Smooth muscle cell (in vitro differentiated cells): ENCODE measurements at regions not wholly inside any gene's neighbourhood (a gene's known extent, or its start where the extent isn't known, plus 50 kb on each side); places are given as distances from the start of the nearest gene placed in this dataset.

ENCODE experiments used
- DNase-seq: peaks from one replicate; lab custom pipeline; 2025; ENCODE audit not compliant: unreplicated experiment; lab: John Stamatoyannopoulos, UW
- H2AFZ ChIP-seq: fragments of 200-600 bp; sonication (generic); 2 replicates; pipeline ENCODE4 v1.6.0; 2016; ENCODE audit warnings: antibody characterized with exemption, low read depth, mild to moderate bottlenecking
- H3F3A ChIP-seq: fragments of 200-600 bp; sonication (generic); 2 replicates; pipeline ENCODE4 v1.6.0; 2017; ENCODE audit warnings: antibody characterized with exemption, low read depth
- H3K27ac ChIP-seq: fragments of 200-600 bp; sonication (generic); 2 replicates; pipeline ENCODE4 v1.5.1; 2016; ENCODE audit warnings: low read depth, mild to moderate bottlenecking
- H3K27me3 ChIP-seq: fragments of 200-600 bp; sonication (generic); 2 replicates; pipeline ENCODE4 v1.6.1; 2016; ENCODE audit warnings: low read depth, mild to moderate bottlenecking
- H3K36me3 ChIP-seq: fragments of 200-600 bp; sonication (generic); 2 replicates; pipeline ENCODE4 v1.5.1; 2016; ENCODE audit warnings: low read depth
- H3K4me1 ChIP-seq: fragments of 200-600 bp; sonication (generic); 2 replicates; pipeline ENCODE4 v1.5.1; 2016; ENCODE audit warnings: low read depth
- H3K4me2 ChIP-seq: fragments of 200-600 bp; sonication (generic); 2 replicates; pipeline ENCODE4 v1.6.0; 2016; ENCODE audit warnings: mild to moderate bottlenecking
- H3K4me3 ChIP-seq: fragments of 200-600 bp; sonication (generic); 2 replicates; pipeline ENCODE4 v1.5.1; 2016; ENCODE audit warnings: mild to moderate bottlenecking
- H3K79me2 ChIP-seq: fragments of 200-600 bp; sonication (generic); 2 replicates; pipeline ENCODE4 v1.6.0; 2016; ENCODE audit warnings: low read depth, mild to moderate bottlenecking
- H3K9ac ChIP-seq: fragments of 200-600 bp; sonication (generic); 2 replicates; pipeline ENCODE4 v1.6.0; 2016; ENCODE audit warnings: low read depth
- H3K9me3 ChIP-seq: fragments of 200-600 bp; sonication (generic); replicated peaks from 2 replicates; pipeline ENCODE4 v1.5.1; 2016; ENCODE audit warnings: low read depth
- H4K20me1 ChIP-seq: fragments of 200-600 bp; sonication (generic); 2 replicates; pipeline ENCODE4 v1.6.0; 2016; ENCODE audit warnings: low read depth
- WGBS: methylation state at CpG from one replicate; pipeline ENCODE4 v1.1.7; 2016; ENCODE audit warnings: low lambda C conversion rate; 5-methylcytosine and 5-hydroxymethylcytosine counted together
- TF ChIP-seq, protein P1 (sequence below): fragments of 200-600 bp; sonication (generic); IDR thresholded peaks from 2 replicates; pipeline ENCODE4 v1.5.1; 2017; ENCODE audit warnings: borderline replicate concordance, mild to moderate bottlenecking, antibody characterized with exemption; ENCODE audit not compliant: insufficient read depth, poor library complexity, severe bottlenecking

DNA sequence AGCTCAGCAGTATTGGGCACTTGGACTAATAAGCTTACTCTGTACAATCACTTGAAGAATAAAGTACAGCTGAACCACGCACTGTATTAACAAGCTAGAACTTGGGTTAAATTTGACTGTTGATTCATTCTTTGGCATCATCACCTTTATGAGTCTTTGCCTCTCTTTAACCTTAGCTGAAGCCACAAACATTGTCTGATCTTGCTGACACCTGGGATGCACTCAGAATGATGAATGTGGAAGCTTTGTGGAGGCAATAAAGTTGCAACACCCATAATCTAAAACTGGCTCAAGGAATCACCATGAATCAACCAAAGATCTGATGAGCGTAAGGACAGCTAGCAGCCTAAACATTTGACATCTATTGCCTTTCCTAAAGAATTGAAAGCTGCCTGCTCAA, 590.6 kb upstream of the SOX9 start:
- no peak overlapping the region for H2AFZ ChIP-seq
- H3K9me3 ChIP-seq: no peaks in the 10 kb centered on the region
- H3K79me2 ChIP-seq: no peaks in the 10 kb centered on the region
- H4K20me1 ChIP-seq: no peaks in the 10 kb centered on the region
- TF ChIP-seq, protein P1, sequence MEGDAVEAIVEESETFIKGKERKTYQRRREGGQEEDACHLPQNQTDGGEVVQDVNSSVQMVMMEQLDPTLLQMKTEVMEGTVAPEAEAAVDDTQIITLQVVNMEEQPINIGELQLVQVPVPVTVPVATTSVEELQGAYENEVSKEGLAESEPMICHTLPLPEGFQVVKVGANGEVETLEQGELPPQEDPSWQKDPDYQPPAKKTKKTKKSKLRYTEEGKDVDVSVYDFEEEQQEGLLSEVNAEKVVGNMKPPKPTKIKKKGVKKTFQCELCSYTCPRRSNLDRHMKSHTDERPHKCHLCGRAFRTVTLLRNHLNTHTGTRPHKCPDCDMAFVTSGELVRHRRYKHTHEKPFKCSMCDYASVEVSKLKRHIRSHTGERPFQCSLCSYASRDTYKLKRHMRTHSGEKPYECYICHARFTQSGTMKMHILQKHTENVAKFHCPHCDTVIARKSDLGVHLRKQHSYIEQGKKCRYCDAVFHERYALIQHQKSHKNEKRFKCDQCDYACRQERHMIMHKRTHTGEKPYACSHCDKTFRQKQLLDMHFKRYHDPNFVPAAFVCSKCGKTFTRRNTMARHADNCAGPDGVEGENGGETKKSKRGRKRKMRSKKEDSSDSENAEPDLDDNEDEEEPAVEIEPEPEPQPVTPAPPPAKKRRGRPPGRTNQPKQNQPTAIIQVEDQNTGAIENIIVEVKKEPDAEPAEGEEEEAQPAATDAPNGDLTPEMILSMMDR: no peak
- H3F3A ChIP-seq: no peaks in the 10 kb centered on the region
- no peak overlapping the region for H3K4me3 ChIP-seq
- no peak overlapping the region for H3K27ac ChIP-seq
- H3K4me1 ChIP-seq: no peaks in the 10 kb centered on the region
- H3K9ac ChIP-seq: no peak overlapping the region
- H3K27me3 ChIP-seq: no peaks in the 10 kb centered on the region
- 80% methylated on average over 2 of the region's 2 CpGs for WGBS
- H3K36me3 ChIP-seq: no peaks in the 10 kb centered on the region
- no peak overlapping the region for H3K4me2 ChIP-seq
- DNase-seq: no peak

DNA sequence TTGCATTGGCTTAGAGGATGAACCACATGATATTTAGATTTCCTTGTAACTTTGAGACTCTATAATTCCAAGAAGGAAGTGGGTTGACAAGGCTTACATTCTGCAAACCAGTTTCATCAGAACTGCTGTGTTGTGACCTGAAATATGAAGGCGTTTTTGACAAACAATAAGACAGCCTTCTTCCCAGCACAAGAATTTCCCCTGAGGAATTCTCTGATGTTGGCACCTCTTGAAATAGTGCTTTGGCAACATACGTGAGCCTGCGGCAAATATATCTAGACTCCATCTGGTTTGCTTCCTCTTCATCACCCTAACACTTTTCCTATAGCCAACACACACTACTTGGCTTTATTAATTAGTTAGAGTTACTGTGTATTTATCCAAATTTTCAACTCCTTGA, 585.5 kb upstream of the SOX9 start:
- no peaks in the 10 kb centered on the region for H3K79me2 ChIP-seq
- no peaks in the 10 kb centered on the region for H3K36me3 ChIP-seq
- 91% methylated on average over 3 of the region's 3 CpGs for WGBS
- no peaks in the 10 kb centered on the region for H3K27me3 ChIP-seq
- no peak overlapping the region for H3K4me2 ChIP-seq
- no peak overlapping the region for H2AFZ ChIP-seq
- H3K27ac ChIP-seq: no peak overlapping the region
- no peak overlapping the region for H3K4me3 ChIP-seq
- H3F3A ChIP-seq: no peaks in the 10 kb centered on the region
- TF ChIP-seq, protein P1: no peak
- DNase-seq: no peak
- no peaks in the 10 kb centered on the region for H3K4me1 ChIP-seq
- H3K9ac ChIP-seq: no peak overlapping the region
- no peaks in the 10 kb centered on the region for H4K20me1 ChIP-seq
- H3K9me3 ChIP-seq: no peaks in the 10 kb centered on the region

DNA sequence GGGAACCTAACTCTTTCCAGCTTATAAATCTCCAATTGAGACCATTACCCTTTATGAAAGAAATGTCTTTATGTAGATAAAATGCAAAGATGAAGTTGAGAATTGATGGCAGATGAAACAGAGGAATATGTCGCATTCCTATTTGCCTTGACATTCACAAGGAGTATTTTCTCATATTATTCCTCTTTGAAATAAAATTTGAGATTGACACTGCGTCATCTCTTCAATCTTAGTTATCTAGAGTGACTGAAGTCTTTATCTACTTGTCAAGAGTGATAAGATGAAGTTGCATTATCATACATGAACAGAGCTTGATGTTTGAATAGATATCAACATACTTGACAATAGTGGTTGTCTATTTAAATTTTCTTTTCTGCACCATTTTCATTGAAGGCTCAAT, 574.4 kb upstream of the SOX9 start:
- H3K27ac ChIP-seq: no peak overlapping the region
- no peak overlapping the region for H2AFZ ChIP-seq
- no peaks in the 10 kb centered on the region for H3K4me1 ChIP-seq
- H3K27me3 ChIP-seq: no peaks in the 10 kb centered on the region
- H3K79me2 ChIP-seq: no peaks in the 10 kb centered on the region
- no peaks in the 10 kb centered on the region for H4K20me1 ChIP-seq
- no peak overlapping the region for H3K9ac ChIP-seq
- H3K9me3 ChIP-seq: no peaks in the 10 kb centered on the region
- H3K36me3 ChIP-seq: no peaks in the 10 kb centered on the region
- no peak for DNase-seq
- WGBS: 73% methylated on average over 2 of the region's 2 CpGs
- no peak overlapping the region for H3K4me2 ChIP-seq
- H3K4me3 ChIP-seq: no peak overlapping the region
- TF ChIP-seq, protein P1: no peak
- no peaks in the 10 kb centered on the region for H3F3A ChIP-seq

DNA sequence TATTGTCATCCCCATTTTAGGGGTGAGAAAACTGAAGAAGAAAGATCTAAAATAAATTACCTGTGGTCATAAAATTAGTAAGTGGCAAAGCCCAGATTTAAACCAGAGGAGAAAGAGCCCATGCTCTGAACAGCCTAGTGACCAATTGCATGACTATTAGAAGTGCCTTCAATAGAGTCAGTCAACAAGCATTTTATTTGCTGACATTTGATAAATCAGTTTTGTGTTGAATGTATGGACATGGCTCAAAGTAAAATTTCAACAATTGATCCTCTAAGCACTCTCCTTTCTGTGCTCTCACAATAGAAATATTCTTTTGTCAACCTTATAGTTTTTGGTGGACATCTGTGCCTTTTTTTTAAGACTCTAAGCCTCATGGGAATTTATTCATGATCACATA, 572.9 kb upstream of the SOX9 start:
- no peak for DNase-seq
- no peaks in the 10 kb centered on the region for H3F3A ChIP-seq
- no peak overlapping the region for H3K4me2 ChIP-seq
- H3K9ac ChIP-seq: no peak overlapping the region
- no peaks in the 10 kb centered on the region for H3K27me3 ChIP-seq
- no peak overlapping the region for H2AFZ ChIP-seq
- H4K20me1 ChIP-seq: no peaks in the 10 kb centered on the region
- TF ChIP-seq, protein P1: no peak
- no peaks in the 10 kb centered on the region for H3K36me3 ChIP-seq
- no peaks in the 10 kb centered on the region for H3K79me2 ChIP-seq
- H3K27ac ChIP-seq: no peak overlapping the region
- H3K4me3 ChIP-seq: no peak overlapping the region
- H3K4me1 ChIP-seq: no peaks in the 10 kb centered on the region
- no peaks in the 10 kb centered on the region for H3K9me3 ChIP-seq
